Thoracic aorta (tissue), 2 donors: ENCODE measurements at regions not wholly inside any gene's neighbourhood (a gene's known extent, or its start where the extent isn't known, plus 50 kb on each side); places are given as distances from the start of the nearest gene placed in this dataset.

Source experiments
- ATAC-seq: fragments of 150-250 bp; one replicate; pipeline ENCODE4 v1.8.0; 2017; ENCODE audit warnings: low read depth; ENCODE audit not compliant: insufficient number of reproducible peaks, low FRiP score
- DNase-seq: peaks from one replicate; pipeline ENCODE4 v3.0.0-alpha.2; 2020; ENCODE audit warnings: low spot score
- H3K27ac ChIP-seq, 2 donors: fragments of 200-600 bp; sonication (generic); 1 replicate in 1 of 2; 2 replicates in 1 of 2; pipeline ENCODE4 v1.5.1; 2016; ENCODE audit warnings: mild to moderate bottlenecking in 2 of 2, moderate library complexity in 2 of 2
- H3K27me3 ChIP-seq: fragments of 200-600 bp; sonication (generic); replicated peaks from 2 replicates; pipeline ENCODE4 v1.6.0; 2016; ENCODE audit warnings: mild to moderate bottlenecking; ENCODE audit not compliant: insufficient read depth
- H3K36me3 ChIP-seq: fragments of 200-600 bp; sonication (generic); one replicate; pipeline ENCODE4 v1.5.1; 2016
- H3K4me1 ChIP-seq, 2 donors: fragments of 200-600 bp; sonication (generic); 1 replicate in 1 of 2; 2 replicates in 1 of 2; pipeline versions ENCODE4 v1.5.1 to v1.6.0; 2016; ENCODE audit warnings: low read depth in 2 of 2, mild to moderate bottlenecking in 1 of 2; ENCODE audit not compliant: control insufficient read depth in 1 of 2
- H3K4me3 ChIP-seq: fragments of 200-600 bp; sonication (generic); 2 replicates; pipeline ENCODE4 v1.5.1; 2016; ENCODE audit warnings: mild to moderate bottlenecking
- H3K9me3 ChIP-seq: fragments of 200-600 bp; sonication (generic); 2 replicates; pipeline ENCODE4 v1.5.1; 2016
- CTCF ChIP-seq: fragments of 200-600 bp; sonication (generic); IDR thresholded peaks from one replicate; pipeline ENCODE4 v1.5.1; 2019; ENCODE audit warnings: antibody characterized with exemption

- H3K36me3 ChIP-seq, result no peaks in the 10 kb centered on the region
- H3K4me3 ChIP-seq, result no peak overlapping the region
- no peak for TF ChIP-seq CTCF
- H3K27me3 ChIP-seq, result no peaks in the 10 kb centered on the region
- H3K4me1 ChIP-seq, result no peaks in the 10 kb centered on the region
- ATAC-seq, result no peak
- no peaks in the 10 kb centered on the region for H3K9me3 ChIP-seq
- DNase-seq, result no peak
- H3K27ac ChIP-seq, result no peak overlapping the region
Observed at GRCh38 chr3:158958873-158959272, 157.0 kb downstream of the MFSD1 start.

GRCh38 chr3:158961471-158961870, 159.6 kb downstream of the MFSD1 start:
- H3K27me3 ChIP-seq, result no peaks in the 10 kb centered on the region
- no peaks in the 10 kb centered on the region for H3K4me1 ChIP-seq
- ATAC-seq, result no peak
- H3K27ac ChIP-seq, result no peak overlapping the region
- H3K4me3 ChIP-seq, result no peak overlapping the region
- no peak for DNase-seq
- H3K9me3 ChIP-seq, result no peaks in the 10 kb centered on the region
- no peaks in the 10 kb centered on the region for H3K36me3 ChIP-seq
- TF ChIP-seq CTCF, result no peak

- TF ChIP-seq CTCF, result no peak
- Histone ChIP-seq H3K27ac (no peak overlapping the region), H3K27me3 (no peaks in the 10 kb centered on the region), H3K4me1 (no peaks in the 10 kb centered on the region), H3K9me3 (no peaks in the 10 kb centered on the region), H3K4me3 (no peak overlapping the region), H3K36me3 (no peaks in the 10 kb centered on the region)
- DNase-seq (no peak), ATAC-seq (no peak)
Observed at GRCh38 chr3:158961911-158962310, 160.1 kb downstream of the MFSD1 start.

- no peak for ATAC-seq
Observed at GRCh38 chr3:158970006-158970405, 168.2 kb downstream of the MFSD1 start.

GRCh38 chr3:158974904-158975303, 173.1 kb downstream of the MFSD1 start:
- Histone ChIP-seq H3K9me3 (no peaks in the 10 kb centered on the region), H3K4me3 (no peak overlapping the region), H3K27ac (no peak overlapping the region), H3K36me3 (no peaks in the 10 kb centered on the region), H3K4me1 (no peaks in the 10 kb centered on the region), H3K27me3 (no peaks in the 10 kb centered on the region)
- no peak for DNase-seq
- no peak for TF ChIP-seq CTCF
- no peak for ATAC-seq

More at GRCh38 chr3:158970006-158970405, 168.2 kb downstream of the MFSD1 start:
- H3K27ac ChIP-seq, result no peak overlapping the region
- H3K9me3 ChIP-seq, result no peaks in the 10 kb centered on the region
- no peak for TF ChIP-seq CTCF
- H3K4me1 ChIP-seq, result no peaks in the 10 kb centered on the region
- H3K4me3 ChIP-seq, result no peak overlapping the region
- H3K27me3 ChIP-seq, result no peaks in the 10 kb centered on the region
- no peak for DNase-seq
- H3K36me3 ChIP-seq, result no peaks in the 10 kb centered on the region
